ENCODE measurements at regions not wholly inside any gene's neighbourhood (a gene's known extent, or its start where the extent isn't known, plus 50 kb on each side); places are given as distances from the start of the nearest gene placed in this dataset.

GRCh38 chr16:86960266-86960665 is 356.9 kb downstream of the C16orf95 start:
- Histone ChIP-seq H3K79me2 (ENCODE audit: insufficient read depth, low read length) (no peaks in the 10 kb centered on the region), H3K27ac (ENCODE audit: low read length) (no peak overlapping the region), H3K4me1 (ENCODE audit: insufficient read depth, low read length) (no peaks in the 10 kb centered on the region), H4K20me1 (ENCODE audit: insufficient read depth, low read length) (no peaks in the 10 kb centered on the region), H3K4me2 (ENCODE audit: insufficient read depth, low read length) (no peak overlapping the region), H2AFZ (ENCODE audit: low read depth, low read length) (no peak overlapping the region), H3K4me3 (ENCODE audit: low read depth in 1 of 2, low read length in 2 of 2) (no peak overlapping the region), H3K27me3 (ENCODE audit: insufficient read depth, low read length, poor library complexity) (peaks cover 3% of the 10 kb centered on the region), H3K36me3 (ENCODE audit: insufficient read depth, low read length) (no peaks in the 10 kb centered on the region), H3K9me3 (ENCODE audit: insufficient read depth, low read length, severe bottlenecking) (no peaks in the 10 kb centered on the region), H3K9ac (ENCODE audit: low read depth, low read length) (no peak overlapping the region)
- no peak for ATAC-seq (ENCODE audit: insufficient read depth, low read depth)
- TF ChIP-seq, protein P1, sequence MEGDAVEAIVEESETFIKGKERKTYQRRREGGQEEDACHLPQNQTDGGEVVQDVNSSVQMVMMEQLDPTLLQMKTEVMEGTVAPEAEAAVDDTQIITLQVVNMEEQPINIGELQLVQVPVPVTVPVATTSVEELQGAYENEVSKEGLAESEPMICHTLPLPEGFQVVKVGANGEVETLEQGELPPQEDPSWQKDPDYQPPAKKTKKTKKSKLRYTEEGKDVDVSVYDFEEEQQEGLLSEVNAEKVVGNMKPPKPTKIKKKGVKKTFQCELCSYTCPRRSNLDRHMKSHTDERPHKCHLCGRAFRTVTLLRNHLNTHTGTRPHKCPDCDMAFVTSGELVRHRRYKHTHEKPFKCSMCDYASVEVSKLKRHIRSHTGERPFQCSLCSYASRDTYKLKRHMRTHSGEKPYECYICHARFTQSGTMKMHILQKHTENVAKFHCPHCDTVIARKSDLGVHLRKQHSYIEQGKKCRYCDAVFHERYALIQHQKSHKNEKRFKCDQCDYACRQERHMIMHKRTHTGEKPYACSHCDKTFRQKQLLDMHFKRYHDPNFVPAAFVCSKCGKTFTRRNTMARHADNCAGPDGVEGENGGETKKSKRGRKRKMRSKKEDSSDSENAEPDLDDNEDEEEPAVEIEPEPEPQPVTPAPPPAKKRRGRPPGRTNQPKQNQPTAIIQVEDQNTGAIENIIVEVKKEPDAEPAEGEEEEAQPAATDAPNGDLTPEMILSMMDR (IDR thresholded peaks at IDR 0.05; ENCODE audit: borderline replicate concordance, extremely low read depth, low read length, poor library complexity, severe bottlenecking) = no peak
- TF ChIP-seq EZH2 (IDR thresholded peaks at IDR 0.05; ENCODE audit: borderline replicate concordance, low read depth, low read length, severe bottlenecking) = no peak
- DNase-seq = no peak

GRCh38 chr16:86961171-86961601 is 356.0 kb downstream of the C16orf95 start:
- Histone ChIP-seq H3K79me2 (ENCODE audit: insufficient read depth, low read length) (no peaks in the 10 kb centered on the region), H2AFZ (ENCODE audit: low read depth, low read length) (no peak overlapping the region), H3K27ac (ENCODE audit: low read length) (no peak overlapping the region), H3K36me3 (ENCODE audit: insufficient read depth, low read length) (no peaks in the 10 kb centered on the region), H4K20me1 (ENCODE audit: insufficient read depth, low read length) (no peaks in the 10 kb centered on the region), H3K4me3 (ENCODE audit: low read depth in 1 of 2, low read length in 2 of 2) (no peak overlapping the region), H3K9ac (ENCODE audit: low read depth, low read length) (no peak overlapping the region), H3K27me3 (ENCODE audit: insufficient read depth, low read length, poor library complexity) (peaks cover 3% of the 10 kb centered on the region), H3K9me3 (ENCODE audit: insufficient read depth, low read length, severe bottlenecking) (no peaks in the 10 kb centered on the region), H3K4me1 (ENCODE audit: insufficient read depth, low read length) (no peaks in the 10 kb centered on the region), H3K4me2 (ENCODE audit: insufficient read depth, low read length) (no peak overlapping the region)
- DNase-seq (no peak), ATAC-seq (ENCODE audit: insufficient read depth, low read depth) (no peak)
- TF ChIP-seq, protein P1 (IDR thresholded peaks at IDR 0.05; ENCODE audit: borderline replicate concordance, extremely low read depth, low read length, poor library complexity, severe bottlenecking) = no peak
- no peak for TF ChIP-seq EZH2 (IDR thresholded peaks at IDR 0.05; ENCODE audit: borderline replicate concordance, low read depth, low read length, severe bottlenecking)

DNA sequence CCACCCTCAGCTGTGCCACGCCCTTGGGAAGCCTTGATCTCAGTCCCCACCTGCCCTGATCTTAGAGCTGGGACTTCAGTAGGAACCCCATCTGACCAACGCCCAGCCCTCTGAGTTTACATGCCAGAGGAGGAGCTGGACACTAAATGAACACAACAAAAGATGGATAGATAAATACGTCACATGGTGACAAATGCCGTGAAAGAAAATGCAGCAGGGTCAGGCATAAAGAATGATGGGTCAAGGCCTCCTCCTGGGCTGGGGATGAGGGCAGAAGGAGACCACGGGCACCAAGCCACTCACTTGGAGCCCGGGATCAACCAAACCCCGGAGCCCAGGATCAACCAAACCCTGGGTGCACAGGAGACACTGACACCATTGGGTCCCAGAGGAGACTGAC is 354.9 kb downstream of the C16orf95 start:
- Histone ChIP-seq H3K27me3 (ENCODE audit: insufficient read depth, low read length, poor library complexity) (peaks cover 3% of the 10 kb centered on the region), H3K4me1 (ENCODE audit: insufficient read depth, low read length) (no peaks in the 10 kb centered on the region), H3K4me2 (ENCODE audit: insufficient read depth, low read length) (no peak overlapping the region), H3K9ac (ENCODE audit: low read depth, low read length) (no peak overlapping the region), H2AFZ (ENCODE audit: low read depth, low read length) (no peak overlapping the region), H4K20me1 (ENCODE audit: insufficient read depth, low read length) (no peaks in the 10 kb centered on the region), H3K79me2 (ENCODE audit: insufficient read depth, low read length) (no peaks in the 10 kb centered on the region), H3K4me3 (ENCODE audit: low read depth in 1 of 2, low read length in 2 of 2) (no peak overlapping the region), H3K36me3 (ENCODE audit: insufficient read depth, low read length) (no peaks in the 10 kb centered on the region), H3K9me3 (ENCODE audit: insufficient read depth, low read length, severe bottlenecking) (no peaks in the 10 kb centered on the region), H3K27ac (ENCODE audit: low read length) (no peak overlapping the region)
- DNase-seq (no peak), ATAC-seq (ENCODE audit: insufficient read depth, low read depth) (no peak)
- TF ChIP-seq, protein P1 (IDR thresholded peaks at IDR 0.05; ENCODE audit: borderline replicate concordance, extremely low read depth, low read length, poor library complexity, severe bottlenecking) = no peak
- TF ChIP-seq EZH2 (IDR thresholded peaks at IDR 0.05; ENCODE audit: borderline replicate concordance, low read depth, low read length, severe bottlenecking) = no peak

GRCh38 chr16:86962913-86963312 is 354.3 kb downstream of the C16orf95 start:
- Histone ChIP-seq H3K27ac (ENCODE audit: low read length) (no peak overlapping the region), H3K4me1 (ENCODE audit: insufficient read depth, low read length) (no peaks in the 10 kb centered on the region), H2AFZ (ENCODE audit: low read depth, low read length) (no peak overlapping the region), H3K9me3 (ENCODE audit: insufficient read depth, low read length, severe bottlenecking) (no peaks in the 10 kb centered on the region), H4K20me1 (ENCODE audit: insufficient read depth, low read length) (no peaks in the 10 kb centered on the region), H3K36me3 (ENCODE audit: insufficient read depth, low read length) (no peaks in the 10 kb centered on the region), H3K4me2 (ENCODE audit: insufficient read depth, low read length) (no peak overlapping the region), H3K9ac (ENCODE audit: low read depth, low read length) (no peak overlapping the region), H3K79me2 (ENCODE audit: insufficient read depth, low read length) (no peaks in the 10 kb centered on the region), H3K27me3 (ENCODE audit: insufficient read depth, low read length, poor library complexity) (peaks cover 3% of the 10 kb centered on the region), H3K4me3 (ENCODE audit: low read depth in 1 of 2, low read length in 2 of 2) (no peak overlapping the region)
- no peak for ATAC-seq (ENCODE audit: insufficient read depth, low read depth)
- no peak for DNase-seq
- TF ChIP-seq, protein P1 (IDR thresholded peaks at IDR 0.05; ENCODE audit: borderline replicate concordance, extremely low read depth, low read length, poor library complexity, severe bottlenecking) = no peak
- no peak for TF ChIP-seq EZH2 (IDR thresholded peaks at IDR 0.05; ENCODE audit: borderline replicate concordance, low read depth, low read length, severe bottlenecking)
